G401.6 (cell line): ENCODE measurements at regions not wholly inside any gene's neighbourhood (a gene's known extent, or its start where the extent isn't known, plus 50 kb on each side); places are given as distances from the start of the nearest gene placed in this dataset.

Experiments used
- FAIRE-seq: peaks from 2 replicates; lab custom pipeline; 2012; peaks lifted over from hg19 to GRCh38; lab: Jason Lieb, UNC

DNA sequence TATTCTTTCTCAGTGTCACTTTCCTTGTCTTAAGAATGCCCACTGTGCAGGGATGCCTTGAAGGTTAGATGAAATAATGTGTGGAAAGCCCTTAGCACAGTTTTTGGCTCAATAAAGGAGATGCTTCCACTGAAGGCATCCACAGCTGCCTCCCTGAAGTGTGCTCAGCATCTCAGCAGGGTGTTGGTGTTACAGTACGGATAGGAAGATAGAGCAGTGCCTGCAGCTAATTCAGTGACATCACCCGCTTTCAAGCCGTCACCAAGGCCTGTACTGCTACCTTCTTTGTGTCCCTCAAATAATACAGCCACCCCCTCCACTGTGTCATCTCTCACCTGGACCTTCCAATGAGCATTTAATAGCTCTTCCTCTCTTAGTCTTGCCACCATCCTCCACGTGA is 59.0 kb downstream of the NDUFS5 start:
- FAIRE-seq, result no peak

DNA sequence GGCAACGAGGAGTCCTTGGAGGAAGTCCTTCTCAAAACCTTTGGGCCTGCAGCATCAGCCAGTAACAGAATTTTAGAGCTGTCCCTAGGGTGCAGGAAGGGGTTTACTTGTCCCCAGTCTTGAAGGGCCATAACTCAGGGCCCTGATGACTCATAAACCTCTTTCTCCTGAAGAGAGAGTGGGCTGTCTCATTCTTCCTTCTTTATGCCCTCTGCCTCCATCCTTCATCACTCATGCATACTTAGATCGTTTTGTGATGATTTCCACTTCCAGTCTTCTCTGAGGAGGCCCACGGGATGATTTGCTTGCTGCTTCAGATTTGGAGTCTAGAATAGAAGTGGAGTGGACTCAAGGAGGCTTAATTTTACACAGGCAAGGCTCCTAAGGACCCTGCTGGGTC is 60.2 kb downstream of the NDUFS5 start:
- FAIRE-seq, result no peak

- no peak for FAIRE-seq
Observed at GRCh38 chr1:39086865-39087409, 60.8 kb downstream of the NDUFS5 start.

DNA sequence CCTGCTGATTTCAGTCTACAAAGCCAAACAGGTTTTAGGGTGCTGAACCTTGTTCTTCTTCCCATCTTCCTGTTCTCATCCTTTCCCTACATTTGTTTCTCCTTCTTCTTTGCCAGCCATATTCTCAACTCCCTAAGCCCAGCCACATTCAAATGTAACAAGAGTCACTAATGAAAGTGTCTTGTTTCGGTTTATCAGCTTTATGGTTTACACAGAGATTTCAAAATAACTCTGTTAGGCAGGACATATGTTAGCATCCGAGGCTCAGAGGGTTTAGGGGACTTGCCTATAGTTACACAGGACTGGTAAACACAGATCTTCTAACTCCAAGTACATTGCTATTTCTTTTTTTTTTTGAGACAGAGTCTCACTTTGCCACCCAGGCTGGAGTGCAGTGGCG is 61.3 kb downstream of the NDUFS5 start:
- no peak for FAIRE-seq

DNA sequence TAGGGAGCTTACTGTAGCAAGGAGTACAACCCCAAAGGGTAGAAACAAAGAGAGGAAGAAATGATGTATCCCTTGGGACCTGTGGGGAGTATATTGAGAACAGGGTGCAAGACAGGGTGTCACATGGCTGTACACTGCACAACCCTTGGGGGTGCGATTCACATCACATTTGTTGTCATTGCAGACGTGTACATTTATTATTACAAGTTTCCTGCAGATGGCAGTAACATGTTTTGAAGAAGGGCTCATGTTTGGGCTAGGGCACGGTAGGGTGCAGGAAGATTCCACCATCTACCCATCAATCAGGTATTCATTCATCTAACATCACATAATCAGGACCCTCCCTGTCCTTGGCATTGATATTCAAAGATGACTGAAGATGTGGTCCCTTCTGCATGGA is 62.5 kb downstream of the NDUFS5 start:
- FAIRE-seq, result no peak

- no peak for FAIRE-seq
Observed at GRCh38 chr1:39089931-39090521, 63.9 kb downstream of the NDUFS5 start.

DNA sequence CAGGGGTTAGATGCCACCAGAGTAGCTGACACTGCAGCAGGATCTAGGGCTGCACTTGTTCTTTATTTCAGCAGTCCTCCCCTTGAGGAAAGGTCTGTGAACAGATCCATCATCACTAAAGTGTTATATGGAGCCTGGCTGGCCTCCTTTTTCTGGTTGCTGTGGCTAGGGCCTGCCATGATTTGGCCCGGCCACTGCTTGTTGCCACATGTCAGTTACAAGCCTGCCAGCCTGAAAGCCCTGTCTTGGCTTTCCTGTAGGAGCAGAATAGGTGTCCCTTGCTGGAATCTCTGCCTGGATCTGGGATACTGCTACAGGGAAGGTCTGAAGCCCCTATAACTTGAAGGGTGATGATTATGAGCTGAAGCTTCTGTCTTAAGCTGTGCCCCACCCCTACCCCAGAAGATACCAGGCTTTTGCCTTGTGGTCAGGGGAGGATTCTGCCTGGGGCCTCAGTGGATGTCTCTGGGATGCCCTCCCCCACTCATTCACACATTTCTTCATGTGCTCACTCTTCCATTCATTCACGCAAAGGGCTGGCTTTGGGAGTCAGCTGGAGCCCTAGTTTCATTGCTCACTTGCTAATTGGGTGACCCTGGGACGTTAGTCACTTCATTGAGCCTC is 64.7 kb downstream of the NDUFS5 start:
- FAIRE-seq, result no peak

GRCh38 chr1:39091845-39092645 is 65.9 kb downstream of the NDUFS5 start:
- FAIRE-seq, result peak; percentile 93

GRCh38 chr1:39094685-39095084 is 68.5 kb downstream of the NDUFS5 start:
- FAIRE-seq, result no peak

GRCh38 chr1:39098546-39099250 is 72.5 kb downstream of the NDUFS5 start:
- FAIRE-seq, result peak; percentile 76

DNA sequence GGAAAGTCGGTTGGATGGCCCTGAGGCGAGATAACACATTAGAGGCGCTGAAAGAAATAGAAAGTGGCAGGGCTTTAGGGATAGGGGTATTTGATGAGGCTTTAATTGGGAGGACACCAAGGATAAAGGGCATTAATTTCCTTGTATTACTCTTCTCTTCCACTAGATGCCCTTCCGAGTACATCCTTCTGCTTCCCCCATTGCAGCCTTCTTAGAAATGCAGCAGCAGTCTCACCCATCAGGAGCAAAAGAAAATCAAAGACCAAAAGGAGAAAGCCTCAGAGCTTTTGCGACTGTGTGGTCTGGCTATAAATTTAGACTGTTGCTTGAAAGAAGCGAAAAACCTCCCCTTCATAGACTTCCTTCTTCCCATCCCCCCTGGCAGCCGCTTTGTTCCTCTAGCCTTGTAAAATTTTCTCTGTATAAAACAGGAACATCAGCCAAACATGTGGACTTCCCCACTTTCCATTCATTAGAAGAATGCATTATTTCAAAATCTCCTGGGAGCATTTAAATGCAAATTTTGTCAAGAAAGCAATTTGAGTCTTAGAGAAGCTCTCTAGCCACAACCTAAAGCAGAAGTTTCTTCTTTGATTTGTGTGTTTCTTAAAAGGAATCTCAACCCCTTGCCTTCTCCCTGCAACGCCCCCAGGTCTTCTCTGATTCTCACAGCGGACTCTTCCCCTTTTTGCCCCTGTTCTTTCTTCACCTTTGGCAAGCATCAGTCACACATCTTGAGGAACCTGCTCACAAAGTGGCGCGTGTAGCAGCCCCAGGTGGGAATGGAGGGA is 76.6 kb downstream of the NDUFS5 start:
- FAIRE-seq, result peak; percentile 98

- FAIRE-seq, result no peak
Observed at GRCh38 chr1:39103328-39104157, 77.4 kb downstream of the NDUFS5 start.

GRCh38 chr1:39104158-39105060 is 78.3 kb downstream of the NDUFS5 start:
- no peak for FAIRE-seq

DNA sequence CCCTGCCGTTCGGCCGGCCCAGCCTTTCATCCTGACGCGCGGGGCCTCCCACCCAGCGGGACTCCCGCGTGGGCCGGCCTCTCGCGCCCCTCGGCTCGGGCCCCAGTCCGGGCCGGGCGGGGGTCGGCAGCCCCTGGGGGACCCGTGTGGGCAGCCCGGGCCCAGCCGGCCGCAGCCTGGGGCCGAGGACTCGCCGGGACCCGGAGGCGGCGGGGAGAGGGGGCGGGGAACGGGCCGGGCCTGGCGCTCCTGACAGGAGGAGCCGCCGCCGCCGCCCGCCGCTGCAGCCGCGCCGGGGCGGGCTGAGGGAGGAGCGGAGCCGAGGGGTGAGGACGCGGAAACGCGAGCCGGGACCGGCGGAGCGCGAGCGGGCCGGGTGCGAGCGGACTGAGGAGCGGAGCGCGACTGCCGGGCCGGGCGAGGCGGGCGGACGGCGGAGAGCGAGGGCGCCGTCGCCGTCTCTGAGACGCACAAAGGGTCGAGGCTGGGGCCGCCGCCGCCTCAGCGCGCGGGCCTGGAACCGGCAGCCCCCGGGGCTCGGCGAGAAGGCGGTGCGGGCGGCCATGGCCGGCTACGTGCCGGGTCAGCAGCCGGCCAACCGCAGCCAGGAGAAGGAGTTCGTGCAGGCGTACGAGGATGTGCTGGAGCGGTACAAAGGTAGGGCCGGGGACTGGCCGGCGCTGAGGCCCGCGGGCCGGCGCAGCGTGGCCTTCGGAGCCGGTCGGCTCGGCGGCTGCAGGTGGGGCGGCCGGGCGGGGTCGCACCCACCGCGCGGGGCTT is 79.1 kb downstream of the NDUFS5 start:
- no peak for FAIRE-seq

- FAIRE-seq, result no peak
Observed at GRCh38 chr1:39105841-39106765, 80.0 kb downstream of the NDUFS5 start.

GRCh38 chr1:39106801-39107327 is 80.7 kb downstream of the NDUFS5 start:
- FAIRE-seq, result no peak
